Body of pancreas (tissue), 4 donors: ENCODE measurements at regions not wholly inside any gene's neighbourhood (a gene's known extent, or its start where the extent isn't known, plus 50 kb on each side); places are given as distances from the start of the nearest gene placed in this dataset.

Experiments used
- ATAC-seq: fragments of 150-250 bp; one replicate; pipeline ENCODE4 v1.9.1; 2016
- DNase-seq, 4 donors: peaks; one replicate each; pipeline ENCODE4 v3.0.0-alpha.2; 2019
- H3K27ac ChIP-seq, 4 donors: fragments of 200-600 bp; sonication (generic); 1 replicate in 3 of 4; 2 replicates in 1 of 4; pipeline versions ENCODE4 v1.5.1 to v1.6.1; 2016 to 2019; ENCODE audit warnings: mild to moderate bottlenecking in 1 of 4, mixed read lengths in 1 of 4, moderate library complexity in 1 of 4
- H3K27me3 ChIP-seq, 2 donors: fragments of 200-600 bp; sonication (generic); one replicate each; pipeline ENCODE4 v1.6.0; 2016; ENCODE audit warnings: mild to moderate bottlenecking in 1 of 2
- H3K36me3 ChIP-seq, 2 donors: fragments of 200-600 bp; sonication (generic); replicated peaks in 1 of 2; 2 replicates each; pipeline ENCODE4 v1.5.1; 2016; ENCODE audit warnings: low read depth in 2 of 2; ENCODE audit not compliant: insufficient read depth in 1 of 2
- H3K4me1 ChIP-seq: fragments of 200-600 bp; sonication (generic); one replicate; pipeline ENCODE4 v1.6.0; 2016
- H3K4me3 ChIP-seq, 2 donors: fragments of 200-600 bp; sonication (generic); 1 replicate in 1 of 2; 2 replicates in 1 of 2; pipeline ENCODE4 v1.5.1; 2016 to 2019
- H3K9me3 ChIP-seq, 3 donors: fragments of 200-600 bp; sonication (generic); 1 replicate in 2 of 3; 2 replicates in 1 of 3; pipeline ENCODE4 v1.5.1; 2016
- CTCF ChIP-seq, 7 experiments: fragments of 450-650 bp in 4 of 7; fragments of 200-600 bp in 3 of 7; sonication (generic) in 3 of 7; IDR thresholded peaks; one replicate each; pipeline ENCODE4 v1.5.1; 2016 to 2019; ENCODE audit warnings: antibody characterized with exemption in 7 of 7
- POLR2A ChIP-seq, 3 donors: fragments of 450-650 bp; IDR thresholded peaks; one replicate each; pipeline ENCODE4 v1.6.1; 2016; ENCODE audit warnings: antibody characterized with exemption in 3 of 3, mild to moderate bottlenecking in 2 of 3
- WGBS, 2 donors: methylation state at CpG; one replicate each; pipeline ENCODE4 v1.1.5; 2017; 5-methylcytosine and 5-hydroxymethylcytosine counted together
- intact Hi-C: fragments of 100-400 bp; cut with DNase I; formaldehyde crosslinking; loops from one replicate; pipeline ENCODE4 v1.15.1; 2023

- Histone ChIP-seq H3K9me3 (no peaks in the 10 kb centered on the region), H3K4me3 (no peak overlapping the region), H3K27me3 (no peaks in the 10 kb centered on the region), H3K36me3 (no peaks in the 10 kb centered on the region), H3K27ac (no peak overlapping the region), H3K4me1 (no peaks in the 10 kb centered on the region)
- ATAC-seq (peak; percentile 53), DNase-seq (peak in 2 of 4 donors; percentile 22 to 37)
- 70 to 82% methylated on average over 3 of the region's 3 CpGs for WGBS, 2 donors
- peak in 5 of 7 experiments; percentile 16 to 59 (median 48) for TF ChIP-seq CTCF (IDR thresholded peaks at IDR 0.05)
- TF ChIP-seq POLR2A (IDR thresholded peaks at IDR 0.05): no peak
- intact Hi-C loops: no loop called here
Measured at GRCh38 chr2:158045362-158045761, 56.3 kb upstream of the UPP2 start.

GRCh38 chr2:158043181-158043948 lies 58.3 kb upstream of the UPP2 start:
- no peak overlapping the region for H3K27ac ChIP-seq
- no peaks in the 10 kb centered on the region for H3K4me1 ChIP-seq
- ATAC-seq (no peak), DNase-seq (no peak)
- 73 to 74% methylated on average over 4 to 5 of the region's 5 CpGs for WGBS, 2 donors
- no peak overlapping the region for H3K4me3 ChIP-seq
- intact Hi-C loops: no loop called here
- no peaks in the 10 kb centered on the region for H3K36me3 ChIP-seq
- no peak for TF ChIP-seq POLR2A (IDR thresholded peaks at IDR 0.05)
- TF ChIP-seq CTCF (IDR thresholded peaks at IDR 0.05): no peak
- no peaks in the 10 kb centered on the region for H3K27me3 ChIP-seq
- no peaks in the 10 kb centered on the region for H3K9me3 ChIP-seq

- Histone ChIP-seq H3K27ac (no peak overlapping the region), H3K36me3 (no peaks in the 10 kb centered on the region), H3K27me3 (no peaks in the 10 kb centered on the region), H3K4me1 (no peaks in the 10 kb centered on the region), H3K4me3 (no peak overlapping the region), H3K9me3 (no peaks in the 10 kb centered on the region)
- TF ChIP-seq POLR2A (IDR thresholded peaks at IDR 0.05) (no peak), CTCF (IDR thresholded peaks at IDR 0.05) (no peak)
- intact Hi-C loops: no loop called here
- 63 to 91% methylated on average over 6 of the region's 6 CpGs for WGBS, 2 donors
- ATAC-seq (no peak), DNase-seq (no peak)
Measured at GRCh38 chr2:158042666-158043065, 59.0 kb upstream of the UPP2 start.

GRCh38 chr2:158042245-158042644 lies 59.4 kb upstream of the UPP2 start:
- no peak for DNase-seq
- no peak overlapping the region for H3K4me3 ChIP-seq
- TF ChIP-seq POLR2A (IDR thresholded peaks at IDR 0.05) (no peak), CTCF (IDR thresholded peaks at IDR 0.05) (no peak)
- ATAC-seq: no peak
- no peak overlapping the region for H3K27ac ChIP-seq
- no peaks in the 10 kb centered on the region for H3K27me3 ChIP-seq
- H3K9me3 ChIP-seq: no peaks in the 10 kb centered on the region
- WGBS, 2 donors: 64 to 84% methylated on average over 2 of the region's 2 CpGs
- H3K4me1 ChIP-seq: no peaks in the 10 kb centered on the region
- intact Hi-C loops: no loop called here
- H3K36me3 ChIP-seq: no peaks in the 10 kb centered on the region

- H3K9me3 ChIP-seq: no peaks in the 10 kb centered on the region
- 87 to 94% methylated on average over 2 of the region's 2 CpGs for WGBS, 2 donors
- no peaks in the 10 kb centered on the region for H3K4me1 ChIP-seq
- no peak for DNase-seq
- H3K4me3 ChIP-seq: no peak overlapping the region
- no peak for TF ChIP-seq POLR2A (IDR thresholded peaks at IDR 0.05)
- TF ChIP-seq CTCF (IDR thresholded peaks at IDR 0.05): no peak
- ATAC-seq: no peak
- H3K27me3 ChIP-seq: no peaks in the 10 kb centered on the region
- H3K36me3 ChIP-seq: no peaks in the 10 kb centered on the region
- intact Hi-C loops: no loop called here
- no peak overlapping the region for H3K27ac ChIP-seq
Measured at GRCh38 chr2:158041400-158041799, 60.3 kb upstream of the UPP2 start.
